ENCODE measurements at regions not wholly inside any gene's neighbourhood (a gene's known extent, or its start where the extent isn't known, plus 50 kb on each side); places are given as distances from the start of the nearest gene placed in this dataset.
"Not testable (repeated sequence)": the region's sequence is repeated elsewhere in the genome, so short reads cannot be mapped to it uniquely, and the experiment has no call there.

DNA sequence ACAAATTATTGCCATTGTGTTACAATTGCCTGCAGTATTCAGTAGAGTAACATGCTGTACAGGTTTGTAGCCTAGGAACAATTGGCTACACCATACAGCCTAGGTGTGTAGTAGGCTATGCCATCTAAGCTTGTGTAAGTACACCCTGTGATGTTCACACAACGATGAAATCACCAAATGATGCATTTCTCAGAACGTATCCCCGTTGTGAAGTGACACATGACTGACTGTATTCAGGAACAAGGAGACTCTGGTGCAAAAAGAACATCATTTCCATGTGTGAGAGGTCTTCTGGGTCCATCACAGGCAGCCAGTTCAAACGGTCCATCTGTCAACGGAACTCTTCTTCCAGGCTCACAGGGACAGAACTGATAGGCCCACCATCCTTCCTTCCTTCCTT, 263.7 kb downstream of the ANAPC1 start:
- DNase-seq (ENCODE audit: low read depth), result no peak

DNA sequence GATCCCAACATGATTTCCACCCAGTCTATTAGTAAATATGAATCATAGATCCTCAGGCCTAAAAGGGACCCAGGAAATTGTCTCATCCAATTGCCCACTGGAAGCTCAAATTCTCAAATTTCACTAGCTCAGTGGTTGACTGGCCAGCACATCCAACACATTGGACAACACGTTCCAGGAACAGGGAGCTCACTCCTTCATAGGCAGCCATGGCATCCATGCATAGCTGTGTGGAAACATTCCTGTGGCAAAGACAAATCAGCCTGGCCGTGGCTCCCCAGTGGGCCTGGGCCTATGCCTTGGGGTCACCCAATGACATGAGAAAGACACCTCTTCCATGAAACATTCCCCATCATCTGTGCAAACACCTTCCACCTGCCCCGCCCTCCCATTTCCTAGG, 261.1 kb downstream of the ANAPC1 start:
- DNase-seq (ENCODE audit: low read depth), result no peak

DNA sequence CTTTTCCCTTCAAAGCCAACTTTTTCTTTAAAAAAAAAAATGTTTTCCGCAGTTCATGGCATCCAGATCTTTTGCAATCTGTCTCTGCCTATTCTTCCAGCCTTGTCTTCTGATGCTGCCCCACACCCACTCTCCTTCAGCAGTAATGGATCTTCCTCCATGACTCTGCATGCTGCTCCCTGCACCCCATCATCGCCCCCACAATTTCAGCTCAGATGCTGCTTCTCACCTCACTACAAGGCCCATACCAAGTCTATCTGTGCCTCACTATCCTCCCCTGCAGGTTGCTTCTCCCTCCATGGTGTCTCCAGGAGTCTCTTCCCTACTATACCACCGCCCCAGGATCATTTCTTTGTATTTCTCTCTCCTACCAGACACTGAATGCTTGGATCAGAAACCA, 260.6 kb downstream of the ANAPC1 start:
- DNase-seq (ENCODE audit: low read depth), result no peak

DNA sequence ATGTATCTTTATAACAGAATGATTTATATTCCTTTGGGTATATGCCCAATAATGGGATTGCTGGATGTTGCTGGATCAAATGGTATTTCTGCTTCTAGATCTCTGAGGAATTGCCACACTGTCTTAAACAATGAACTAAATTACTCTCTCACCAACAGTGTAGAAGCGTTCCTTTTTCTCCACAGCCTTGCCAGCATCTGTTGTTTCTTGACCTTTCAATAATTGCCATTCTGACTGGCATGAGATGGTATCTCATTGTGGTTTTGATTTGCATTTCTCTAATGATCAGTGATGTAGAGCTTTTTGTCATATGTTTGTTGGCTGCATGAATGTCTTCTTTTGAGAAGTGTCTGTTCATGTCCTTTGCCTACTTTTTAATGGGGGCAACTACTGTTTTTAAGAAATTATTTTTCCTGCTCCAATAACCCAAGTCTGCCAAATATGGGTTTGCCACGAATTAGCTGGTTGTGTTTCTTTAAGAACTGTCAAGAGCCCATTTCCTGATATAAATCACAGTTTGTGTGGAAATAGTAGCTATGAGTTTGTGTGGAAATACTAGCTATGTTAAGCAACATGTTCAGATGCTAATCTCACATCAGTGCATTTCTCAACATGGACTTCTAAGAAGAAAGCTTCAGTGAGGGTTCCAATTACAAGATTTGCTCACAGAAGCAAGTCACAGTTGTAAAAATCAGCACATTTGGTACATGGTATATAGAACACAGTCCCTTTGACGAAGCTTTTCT, 259.4 kb downstream of the ANAPC1 start:
- no peak for DNase-seq (ENCODE audit: low read depth)

DNA sequence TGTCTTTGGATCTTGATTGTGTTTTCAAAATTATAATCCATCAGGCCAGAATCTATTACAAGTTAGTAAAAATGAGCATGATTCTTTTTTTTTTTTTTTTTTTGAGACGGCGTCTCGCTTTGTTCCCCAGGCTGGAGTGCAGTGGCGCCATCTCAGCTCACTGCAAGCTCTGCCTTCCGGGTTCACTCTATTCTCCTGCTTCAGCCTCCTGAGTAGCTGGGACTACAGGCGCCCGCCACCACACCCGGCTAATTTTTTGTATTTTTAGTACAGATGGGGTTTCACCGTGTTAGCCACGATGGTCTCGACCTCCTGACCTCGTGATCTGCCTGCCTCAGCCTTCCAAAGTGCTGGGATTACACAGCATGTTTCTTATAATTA, 258.8 kb downstream of the ANAPC1 start:
- DNase-seq (ENCODE audit: low read depth), result not testable (repeated sequence)

DNA sequence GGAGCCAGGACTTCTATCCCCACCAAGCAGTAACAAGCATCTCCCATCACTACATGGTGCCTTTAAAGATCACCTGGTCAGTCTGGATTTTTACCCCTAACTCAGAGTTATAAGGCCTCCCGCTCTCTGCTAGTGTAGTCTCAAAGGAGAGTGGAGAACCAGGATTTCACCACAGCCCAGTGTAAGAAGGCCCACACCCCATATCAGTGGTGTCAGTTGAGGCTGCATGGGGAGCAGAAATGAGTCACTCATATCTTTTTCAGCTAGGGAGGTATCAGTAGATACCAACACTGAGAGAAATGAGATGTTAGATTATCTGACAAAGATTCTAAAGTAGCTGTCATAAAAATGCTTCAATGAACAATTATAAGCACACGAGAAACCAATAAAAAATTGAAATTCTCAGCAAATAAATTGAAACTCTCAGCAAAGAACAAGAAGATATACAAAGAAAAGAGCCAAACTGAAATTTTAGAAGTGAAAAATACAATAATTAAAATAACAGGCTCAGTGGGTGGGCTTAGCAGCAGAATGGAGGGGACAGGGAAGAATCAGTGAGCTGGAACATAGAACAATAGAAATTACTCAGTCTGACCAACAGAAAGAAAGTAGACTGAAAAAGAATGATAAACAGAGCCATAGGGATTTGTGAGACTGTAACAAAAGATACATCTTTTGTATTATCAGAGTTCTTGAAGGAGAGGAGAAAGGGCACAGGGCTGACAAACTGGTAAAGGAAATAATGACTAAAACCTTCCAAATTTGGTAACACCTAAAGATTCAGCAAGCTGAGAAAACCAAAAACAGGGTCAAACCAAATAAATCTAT, 257.7 kb downstream of the ANAPC1 start:
- no peak for DNase-seq (ENCODE audit: low read depth)

DNA sequence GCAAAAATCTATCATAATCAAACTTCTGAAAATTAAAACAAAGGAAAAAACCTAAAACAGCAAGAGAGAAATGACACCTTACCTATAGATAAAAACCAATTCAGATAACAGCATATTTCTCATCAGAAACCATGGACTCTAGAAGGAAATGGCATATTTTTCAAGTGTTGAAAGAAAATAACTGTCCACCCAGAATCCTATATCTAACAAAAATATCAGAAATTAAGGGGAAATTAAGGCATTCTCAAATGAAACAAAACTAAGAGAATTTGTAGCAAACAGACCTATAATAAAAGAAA, 257.2 kb downstream of the ANAPC1 start:
- no peak for DNase-seq (ENCODE audit: low read depth)

DNA sequence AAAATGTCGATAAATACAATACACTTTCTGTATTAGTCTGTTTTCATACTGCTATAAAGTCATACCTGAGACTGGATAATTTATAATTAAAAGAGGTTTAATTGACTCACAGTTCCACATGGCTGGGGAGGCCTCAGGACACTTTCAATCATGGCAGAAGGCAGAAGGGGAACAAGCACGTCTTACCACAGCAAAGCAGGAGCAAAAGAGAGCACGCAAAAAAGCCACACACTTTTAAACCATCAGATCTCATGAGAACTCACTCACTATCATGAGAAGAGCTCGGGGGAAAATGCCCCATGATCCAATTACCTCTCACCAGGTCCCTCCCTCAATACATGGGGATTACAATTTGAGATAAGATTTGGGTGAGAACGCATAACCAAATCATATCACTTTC, 256.7 kb downstream of the ANAPC1 start:
- DNase-seq (ENCODE audit: low read depth), result no peak

DNA sequence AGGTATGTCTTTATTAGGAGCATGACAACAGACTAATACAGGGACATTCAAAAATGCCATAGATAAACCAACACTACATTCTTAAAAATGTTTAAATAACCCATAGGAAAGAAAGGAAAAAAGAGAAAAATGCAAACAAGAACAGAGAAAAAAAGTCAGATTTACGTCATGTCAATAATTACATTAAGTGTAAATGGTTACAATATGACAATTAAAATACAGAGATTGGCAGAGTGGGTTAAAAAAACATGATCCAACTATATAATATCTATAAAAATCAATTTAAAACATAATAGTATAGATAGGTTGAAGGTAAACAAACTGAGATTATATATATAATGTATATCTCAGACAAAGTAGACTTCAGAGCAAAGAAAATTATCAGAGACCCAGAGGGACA, 255.8 kb downstream of the ANAPC1 start:
- DNase-seq (ENCODE audit: low read depth), result no peak

DNA sequence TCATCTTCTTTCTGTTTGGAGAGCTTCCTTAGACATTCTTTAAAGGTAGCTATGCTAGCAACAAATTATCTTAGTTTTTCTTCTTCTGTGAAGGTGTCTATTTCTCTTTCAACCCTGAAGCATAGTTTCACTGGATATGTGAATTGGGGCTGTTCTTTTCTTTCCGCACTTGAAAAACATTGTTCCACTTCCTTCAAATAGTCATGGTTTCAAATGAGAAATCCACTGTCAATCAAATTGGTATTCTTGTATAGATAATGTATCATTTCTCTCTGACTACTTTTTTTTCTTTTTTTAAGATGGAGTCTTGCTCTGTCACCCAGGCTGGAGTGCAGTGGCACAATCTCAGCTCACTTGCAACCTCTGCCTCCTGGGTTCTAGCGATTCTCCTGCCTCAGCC, 254.0 kb downstream of the ANAPC1 start:
- no peak for DNase-seq (ENCODE audit: low read depth)

DNA sequence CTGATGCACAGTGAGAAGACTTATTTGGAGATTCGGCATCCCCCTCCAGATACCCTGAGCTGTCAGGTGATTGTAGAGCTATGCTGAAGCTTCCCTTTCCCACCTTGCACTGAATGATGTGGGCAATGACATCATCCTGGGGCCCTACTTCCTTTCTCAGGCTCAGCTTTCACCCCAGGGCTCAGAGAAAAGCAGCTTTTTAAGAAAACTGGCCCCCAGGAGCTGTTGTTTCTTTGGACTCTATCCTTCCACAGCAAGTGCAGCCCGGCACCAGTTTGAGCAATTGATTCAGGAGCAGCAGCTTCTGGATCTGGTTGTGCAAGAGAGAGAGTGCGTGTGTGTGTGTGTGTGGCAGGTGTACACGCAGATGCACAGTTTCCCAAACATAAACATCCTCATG, 251.3 kb downstream of the ANAPC1 start:
- DNase-seq (ENCODE audit: low read depth), result no peak

DNA sequence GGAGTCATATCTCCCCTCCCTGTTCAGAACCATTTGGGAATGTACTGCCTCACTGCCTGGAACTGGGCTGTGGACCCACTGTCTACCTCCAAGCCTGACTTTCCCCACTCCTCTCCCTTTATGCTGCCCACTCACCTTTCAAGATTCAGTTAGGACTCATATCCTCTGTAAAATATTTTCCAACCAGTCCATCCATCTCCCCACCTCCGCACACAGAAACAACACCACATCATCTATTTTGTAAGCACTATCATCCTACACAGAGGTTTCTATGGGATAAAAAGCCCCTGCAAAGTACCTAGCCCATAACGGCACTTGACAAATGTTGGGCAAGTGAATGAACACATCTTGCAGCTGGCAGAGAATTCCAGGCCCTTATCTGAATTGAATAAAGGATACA, 250.8 kb downstream of the ANAPC1 start:
- DNase-seq (ENCODE audit: low read depth), result no peak

DNA sequence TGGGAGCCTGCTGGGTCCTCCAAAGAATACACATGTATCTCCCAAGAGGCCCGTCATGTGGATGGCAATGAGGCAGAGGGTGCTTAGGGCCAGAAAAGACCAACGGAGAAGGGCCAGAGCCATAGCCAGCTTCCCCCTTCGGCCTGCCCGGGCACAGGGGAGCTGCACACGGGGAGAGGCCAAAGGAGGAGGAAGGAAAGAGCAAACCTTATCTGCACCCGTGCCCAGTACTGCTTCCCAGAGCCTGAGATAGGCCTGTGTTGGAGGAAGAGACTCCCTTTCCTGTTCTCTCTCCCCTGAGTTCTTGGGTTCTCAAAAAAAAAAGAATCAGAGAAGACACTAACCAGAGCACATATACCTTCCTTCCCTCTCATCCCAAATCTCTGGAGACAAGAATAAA, 250.3 kb downstream of the ANAPC1 start:
- no peak for DNase-seq (ENCODE audit: low read depth)

DNA sequence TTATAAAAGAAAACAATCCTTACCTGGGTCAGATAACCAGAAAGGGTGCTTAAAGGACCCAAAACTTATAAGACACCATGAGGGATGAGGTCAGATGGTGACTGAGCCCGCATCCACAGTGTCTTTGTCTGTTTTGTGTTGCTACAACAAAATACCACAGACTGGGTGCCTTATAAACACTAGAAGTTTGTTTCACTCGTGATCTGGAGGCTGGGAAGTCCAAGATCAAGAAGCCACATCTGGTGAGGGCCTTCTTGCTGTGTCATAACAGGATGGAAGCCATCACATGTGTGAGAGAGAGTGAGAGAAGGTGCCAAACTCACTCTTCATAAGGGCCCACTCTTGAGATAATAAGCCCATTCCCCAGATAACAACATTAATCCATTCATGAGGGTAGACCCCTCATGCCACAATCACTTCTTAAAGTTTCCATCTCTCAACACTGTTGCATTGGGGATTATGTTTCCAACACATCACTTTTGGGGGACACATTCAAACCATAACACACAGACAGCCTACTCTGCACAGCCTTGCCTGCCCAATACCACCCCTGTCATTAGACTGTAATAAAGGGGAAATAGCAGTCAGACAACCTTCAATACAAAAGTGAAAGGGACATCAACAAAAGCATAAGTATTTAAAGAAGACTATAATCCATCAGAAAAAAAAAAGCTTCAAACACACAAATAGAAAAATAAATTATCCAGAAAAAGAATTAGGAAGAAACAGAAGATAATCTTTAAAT, 249.8 kb downstream of the ANAPC1 start:
- no peak for DNase-seq (ENCODE audit: low read depth)

DNA sequence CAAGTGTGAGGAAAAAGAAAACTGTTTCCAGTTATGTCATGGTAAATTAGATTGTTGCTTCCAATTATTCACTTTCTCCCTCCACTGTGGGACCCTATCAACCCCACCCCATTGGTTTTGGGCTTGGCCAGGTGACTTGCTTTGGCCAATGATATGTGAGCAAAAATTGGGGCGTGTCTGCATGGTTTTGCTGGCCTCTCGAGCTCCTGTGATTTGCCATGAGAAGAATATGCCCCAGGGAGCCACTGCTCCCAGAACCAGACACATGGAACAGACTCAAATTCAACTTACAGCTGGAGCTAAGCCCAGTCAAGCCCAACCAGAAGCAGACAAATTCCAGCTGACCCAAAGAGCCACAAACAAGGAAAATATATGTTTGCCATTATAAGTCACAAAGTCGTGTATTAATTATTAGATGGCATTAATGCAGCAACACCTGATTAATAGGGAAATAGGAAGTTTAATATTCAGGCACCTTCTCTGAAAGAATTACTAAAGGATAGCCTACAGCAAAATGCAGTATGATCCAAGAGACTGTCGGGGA, 248.9 kb downstream of the ANAPC1 start:
- no peak for DNase-seq (ENCODE audit: low read depth)

DNA sequence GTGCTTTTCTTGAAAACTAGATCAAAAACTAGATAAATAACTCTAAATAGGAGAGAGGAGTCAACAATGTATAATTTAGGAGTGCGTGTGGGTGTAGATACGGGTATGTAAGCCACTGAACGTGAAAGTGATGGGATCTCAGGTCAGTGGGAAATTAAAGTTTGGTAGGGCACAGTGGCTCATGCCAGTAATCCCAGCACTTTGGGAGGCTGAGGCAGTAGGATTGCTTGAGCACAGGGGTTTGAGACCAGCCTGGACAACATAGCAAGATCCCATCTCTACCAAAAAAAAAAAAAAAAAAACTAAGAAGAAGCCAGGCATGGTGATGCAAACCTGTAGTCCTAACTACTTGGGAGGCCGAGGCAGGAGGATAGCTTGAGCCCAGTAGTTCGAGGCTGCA, 247.1 kb downstream of the ANAPC1 start:
- no peak for DNase-seq (ENCODE audit: low read depth)

DNA sequence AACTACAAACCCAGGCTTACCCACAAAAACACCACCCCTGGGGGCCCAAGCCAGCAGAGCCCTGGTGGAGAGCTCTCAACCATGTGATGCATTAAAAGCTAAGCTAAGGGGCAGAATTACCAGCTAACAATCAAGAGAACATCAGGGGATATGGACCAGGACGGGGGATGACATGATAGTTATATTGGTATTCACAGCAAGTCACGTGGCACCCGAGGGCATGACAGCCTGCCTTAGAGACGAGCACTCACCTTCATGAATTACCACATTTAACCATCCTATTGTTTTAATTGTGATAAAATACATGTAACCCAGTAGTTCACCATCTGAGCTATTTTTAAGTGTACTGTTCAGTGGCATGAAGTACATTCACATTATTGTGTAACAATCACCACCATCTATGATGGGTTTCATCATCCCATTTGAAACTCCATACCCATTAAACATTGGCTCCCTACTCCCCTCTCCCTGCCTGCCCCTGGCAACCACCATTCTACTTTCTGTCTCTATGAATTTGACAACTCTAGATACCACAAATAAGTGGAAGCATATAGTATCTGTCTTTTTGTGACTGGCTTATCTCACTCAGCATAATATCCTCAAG, 245.6 kb downstream of the ANAPC1 start:
- DNase-seq (ENCODE audit: low read depth), result no peak

DNA sequence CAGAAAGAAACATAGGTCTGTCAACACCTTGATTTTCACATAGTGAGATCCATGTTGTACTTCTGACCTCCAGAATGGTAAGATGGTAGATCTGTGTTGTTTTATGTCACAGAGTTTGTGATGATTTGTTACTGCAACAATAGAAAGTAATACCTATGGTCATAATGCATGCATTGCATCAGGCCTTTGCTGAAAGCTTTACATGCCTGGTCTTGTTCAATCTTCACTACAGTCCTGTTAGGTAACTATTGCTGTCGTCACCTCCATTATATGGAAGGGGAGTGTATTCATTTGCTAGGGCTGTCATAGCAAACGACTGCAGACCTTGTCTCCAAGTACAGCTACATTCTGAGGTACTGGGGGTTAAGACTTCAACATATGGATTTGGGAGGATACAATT, 243.5 kb downstream of the ANAPC1 start:
- no peak for DNase-seq (ENCODE audit: low read depth)

DNA sequence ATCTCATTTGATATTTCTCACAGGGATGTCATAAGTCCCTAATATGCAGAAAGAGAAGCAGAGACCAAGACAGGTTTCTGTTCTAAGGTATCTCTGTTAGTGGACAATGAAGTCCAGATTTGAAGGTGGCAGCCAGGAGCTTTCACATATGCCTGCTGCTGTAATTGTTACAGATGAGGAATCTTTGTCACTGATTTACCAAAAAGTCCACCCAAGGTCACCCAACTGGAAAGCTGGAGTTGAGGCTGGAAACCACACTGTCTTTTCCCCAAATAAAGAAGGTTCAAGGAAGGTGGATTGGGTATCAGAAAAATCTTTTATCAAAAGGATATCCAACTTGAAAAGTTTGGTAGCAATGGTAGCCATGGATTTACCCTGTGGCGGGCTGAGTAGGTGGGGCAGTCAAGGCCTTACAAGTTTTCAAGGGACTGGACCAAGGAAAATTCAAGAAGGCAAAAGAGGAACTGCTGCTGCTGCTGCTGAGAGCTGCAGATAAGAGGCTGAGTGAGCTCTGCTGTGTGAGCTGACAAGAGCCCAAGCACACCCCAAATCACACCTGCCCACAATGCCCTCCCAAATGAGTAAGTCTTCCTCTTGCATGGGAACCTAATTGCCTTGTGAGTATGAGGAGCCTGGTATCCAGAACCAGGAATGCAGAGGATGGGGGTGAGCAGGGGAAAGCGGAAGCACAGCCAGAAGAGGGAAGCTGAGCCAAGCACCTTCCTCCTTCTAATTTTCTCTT, 241.2 kb downstream of the ANAPC1 start:
- DNase-seq (ENCODE audit: low read depth), result no peak

DNA sequence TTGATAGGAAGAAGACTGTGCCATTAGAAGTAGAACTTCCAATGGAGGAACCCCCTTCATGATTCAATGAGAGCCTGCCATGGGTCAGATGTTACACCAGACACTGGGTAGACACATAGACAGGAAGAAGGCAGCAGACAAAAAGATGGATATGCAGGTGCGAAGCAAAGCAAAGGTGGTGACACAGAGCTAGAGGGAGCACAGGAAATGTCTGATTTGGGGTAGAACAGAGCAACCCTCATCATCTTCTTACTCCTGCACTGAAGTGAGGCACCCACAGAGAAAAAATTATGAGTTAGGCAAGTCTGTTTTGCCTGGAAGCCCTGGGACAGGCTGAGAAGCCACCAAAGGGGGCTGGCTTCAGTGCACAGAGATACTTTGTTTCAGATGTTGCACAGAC, 240.2 kb downstream of the ANAPC1 start:
- DNase-seq (ENCODE audit: low read depth), result no peak

DNA sequence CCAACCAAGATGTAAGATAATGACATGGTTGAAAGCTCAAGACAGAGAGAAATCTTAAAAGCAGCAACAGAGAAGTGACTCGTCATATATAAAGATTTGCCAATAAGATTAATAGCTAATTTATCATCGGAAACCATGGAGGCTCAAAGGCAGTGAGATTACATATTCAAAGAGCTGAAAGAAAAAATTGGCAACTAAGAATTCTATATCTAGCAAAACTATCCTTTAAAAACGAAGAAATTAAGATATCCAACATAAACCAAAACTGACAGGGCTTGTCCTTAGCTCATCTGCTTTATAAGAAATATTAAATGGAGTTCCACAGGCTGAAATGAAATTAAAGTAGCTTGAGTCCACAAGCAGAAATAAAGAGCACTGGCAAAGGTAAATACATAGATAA, 236.6 kb downstream of the ANAPC1 start:
- DNase-seq (ENCODE audit: low read depth), result no peak

DNA sequence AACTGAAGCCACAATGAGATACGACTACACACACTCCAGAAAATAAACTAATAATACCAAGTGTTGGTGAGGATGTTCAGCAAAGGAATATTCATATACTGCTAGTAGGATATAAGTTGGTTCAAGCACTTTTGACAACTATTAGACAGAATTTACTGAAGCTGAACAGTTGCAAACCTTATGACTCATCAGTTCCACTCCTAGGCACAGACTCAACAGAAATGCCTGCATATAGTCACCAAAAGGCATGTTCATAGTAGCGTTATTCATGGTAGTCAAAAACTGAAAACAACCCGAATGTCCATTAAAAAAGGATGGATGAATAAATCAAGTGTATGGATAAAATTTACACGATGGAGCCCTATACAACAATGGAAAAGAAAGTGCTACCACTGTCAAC, 232.0 kb downstream of the ANAPC1 start:
- no peak for DNase-seq (ENCODE audit: low read depth)
